GM21723 (cell line): ENCODE measurements at regions not wholly inside any gene's neighbourhood (a gene's known extent, or its start where the extent isn't known, plus 50 kb on each side); places are given as distances from the start of the nearest gene placed in this dataset.

Source experiments
- ATAC-seq: cut with Tn5 transposase; IDR thresholded peaks from one replicate; pipeline ENCODE4 v1.9.1; 2021; ENCODE audit warnings: mild to moderate bottlenecking, moderate library complexity; ENCODE audit not compliant: unreplicated experiment

- no peak for ATAC-seq
Measured at GRCh38 chr14:85788470-85789233, 258.7 kb downstream of the FLRT2 start.

- ATAC-seq = no peak
Measured at GRCh38 chr14:85766295-85766694, 236.4 kb downstream of the FLRT2 start.

- no peak for ATAC-seq
Measured at GRCh38 chr14:85764822-85765221, 234.9 kb downstream of the FLRT2 start.

DNA sequence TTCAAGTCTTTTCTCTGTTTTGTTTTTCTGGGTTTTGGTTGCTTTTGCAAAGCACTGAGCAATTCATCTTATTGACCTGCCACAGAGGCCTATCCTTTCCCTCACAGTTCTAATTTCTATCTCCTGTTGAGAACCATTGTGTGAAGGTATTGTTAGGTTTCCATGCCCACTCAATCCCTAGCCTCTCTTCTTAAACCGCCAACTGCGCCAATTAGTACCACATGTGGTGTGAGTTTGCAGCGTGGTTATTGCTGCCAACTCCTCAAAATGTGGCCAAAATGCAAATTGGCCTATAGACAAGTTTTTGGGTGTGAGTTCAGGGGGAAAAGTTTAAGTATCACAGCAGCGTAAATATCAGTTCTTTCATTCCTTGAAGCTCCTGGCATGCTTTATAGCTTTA lies 232.6 kb downstream of the FLRT2 start:
- ATAC-seq = no peak

DNA sequence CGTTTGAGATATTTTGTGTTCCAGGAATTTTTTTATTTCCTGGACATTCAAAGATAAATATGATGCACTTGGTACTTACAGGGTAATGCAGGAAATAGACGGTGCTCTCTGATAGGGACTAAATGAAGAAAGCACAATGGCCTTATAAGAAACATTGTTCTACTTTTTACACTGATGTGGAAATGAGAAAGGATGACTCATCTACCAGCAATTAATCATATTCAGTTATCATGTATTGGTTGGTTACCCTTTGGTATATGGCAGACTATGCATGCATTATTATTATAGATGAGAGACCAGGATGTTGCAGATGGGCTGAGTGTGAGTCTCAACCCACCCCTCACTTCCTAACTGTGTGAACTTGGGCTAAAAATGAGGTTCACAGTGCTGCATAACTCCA lies 222.2 kb downstream of the FLRT2 start:
- ATAC-seq = no peak

DNA sequence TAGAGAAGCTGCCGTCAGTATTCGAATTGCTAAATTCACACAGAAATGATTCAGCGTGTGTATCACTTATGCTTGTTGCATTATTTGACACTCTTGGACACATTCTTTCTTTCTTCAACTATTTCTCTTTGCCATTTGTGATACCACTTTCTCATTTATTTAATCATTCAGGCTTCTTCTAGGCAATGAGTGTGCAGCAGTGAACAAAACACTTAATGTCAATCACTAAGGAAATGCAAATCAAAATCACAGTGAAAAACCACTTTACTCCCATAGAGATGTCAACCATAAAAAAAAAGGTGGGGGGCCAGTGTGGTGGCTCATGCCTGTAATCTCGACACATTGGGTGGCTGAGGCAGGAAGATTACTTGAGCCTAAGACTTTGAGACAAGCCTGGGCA lies 214.6 kb downstream of the FLRT2 start:
- ATAC-seq = no peak

DNA sequence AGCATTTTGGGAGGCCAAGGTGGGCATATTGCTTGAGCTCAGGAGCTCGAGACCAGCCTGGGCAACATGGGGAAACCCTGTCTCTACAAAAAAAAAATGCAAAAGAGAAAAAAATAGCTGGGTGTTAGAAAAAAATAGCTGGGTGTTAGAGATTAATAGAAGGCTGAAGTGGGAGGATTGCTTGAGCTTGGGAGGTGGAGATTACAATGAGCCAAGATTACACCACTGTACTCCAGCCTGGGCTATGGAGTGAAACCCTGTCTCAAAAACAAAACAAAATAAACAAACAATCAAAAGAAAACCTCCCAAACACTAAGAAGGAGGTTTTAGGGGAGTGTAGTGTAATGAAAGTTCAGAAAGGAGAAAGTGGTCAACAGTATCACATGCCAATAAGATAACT lies 202.1 kb downstream of the FLRT2 start:
- no peak for ATAC-seq

DNA sequence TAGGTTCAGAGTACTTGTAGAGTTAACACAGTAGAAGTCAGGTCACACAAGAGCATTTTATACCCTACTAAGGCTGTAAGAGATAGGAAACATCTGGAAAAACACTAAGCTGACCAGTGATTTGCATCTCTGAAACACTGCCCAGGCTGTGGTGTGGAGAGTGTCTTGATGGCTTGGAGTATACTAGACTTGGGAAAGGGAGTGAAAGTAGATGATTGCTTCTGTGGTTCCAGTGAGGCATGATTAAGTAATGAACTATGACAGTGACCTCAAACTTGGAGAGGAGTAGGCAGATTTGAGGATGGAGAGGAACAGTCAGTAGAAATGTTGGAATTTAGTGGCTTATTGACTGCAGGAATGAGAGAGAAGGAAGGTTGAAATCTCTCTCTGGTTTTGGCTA lies 201.2 kb downstream of the FLRT2 start:
- no peak for ATAC-seq

- no peak for ATAC-seq
Measured at GRCh38 chr14:85728476-85729065, 198.6 kb downstream of the FLRT2 start.

DNA sequence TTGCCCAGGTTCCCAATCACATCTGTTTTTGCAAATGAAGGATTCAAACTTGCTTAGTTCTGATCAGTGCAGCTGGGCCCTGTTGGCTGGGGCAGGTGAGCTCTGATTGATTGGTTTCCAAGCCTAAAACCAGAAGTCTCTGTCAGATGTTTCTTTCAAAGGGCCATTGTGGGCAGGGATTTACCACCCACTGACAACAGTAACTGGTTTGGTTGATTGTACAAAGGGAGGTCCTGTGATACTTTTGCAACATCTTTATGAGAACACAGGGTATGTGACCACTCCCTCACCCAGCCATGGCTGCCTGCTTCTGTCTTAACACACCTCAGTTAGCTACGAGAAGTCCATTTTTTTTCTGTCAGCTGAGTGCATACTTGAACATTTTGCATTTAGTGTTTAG lies 184.1 kb downstream of the FLRT2 start:
- ATAC-seq = no peak

DNA sequence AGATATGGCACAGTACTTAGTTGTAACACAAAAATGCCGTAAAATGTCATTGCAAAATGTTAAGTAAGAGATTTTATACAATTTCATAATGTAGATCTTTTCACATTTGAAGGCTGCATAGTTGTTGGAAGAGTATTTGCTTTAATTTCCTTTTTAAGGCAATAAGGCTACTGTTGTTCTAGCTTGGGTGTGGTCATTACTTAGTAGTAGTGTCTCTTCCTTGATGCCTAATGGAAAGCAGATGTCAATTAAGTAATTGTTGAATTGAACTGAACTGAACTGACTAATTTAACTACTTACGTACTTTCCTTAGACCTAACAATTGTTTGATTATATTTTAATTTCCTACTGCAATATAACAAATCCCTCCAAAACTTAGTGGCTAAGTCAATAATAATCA lies 181.7 kb downstream of the FLRT2 start:
- ATAC-seq = no peak
